SW 1271 (cell line): ENCODE measurements at regions not wholly inside any gene's neighbourhood (a gene's known extent, or its start where the extent isn't known, plus 50 kb on each side); places are given as distances from the start of the nearest gene placed in this dataset.
A peak's percentile ranks its signal among the peaks of the same experiment; 100 is the strongest.

Experiments used
- DNase-seq, 2 experiments: peaks; one replicate each; lab custom pipeline; 2025; lab: John Stamatoyannopoulos, UW

DNA sequence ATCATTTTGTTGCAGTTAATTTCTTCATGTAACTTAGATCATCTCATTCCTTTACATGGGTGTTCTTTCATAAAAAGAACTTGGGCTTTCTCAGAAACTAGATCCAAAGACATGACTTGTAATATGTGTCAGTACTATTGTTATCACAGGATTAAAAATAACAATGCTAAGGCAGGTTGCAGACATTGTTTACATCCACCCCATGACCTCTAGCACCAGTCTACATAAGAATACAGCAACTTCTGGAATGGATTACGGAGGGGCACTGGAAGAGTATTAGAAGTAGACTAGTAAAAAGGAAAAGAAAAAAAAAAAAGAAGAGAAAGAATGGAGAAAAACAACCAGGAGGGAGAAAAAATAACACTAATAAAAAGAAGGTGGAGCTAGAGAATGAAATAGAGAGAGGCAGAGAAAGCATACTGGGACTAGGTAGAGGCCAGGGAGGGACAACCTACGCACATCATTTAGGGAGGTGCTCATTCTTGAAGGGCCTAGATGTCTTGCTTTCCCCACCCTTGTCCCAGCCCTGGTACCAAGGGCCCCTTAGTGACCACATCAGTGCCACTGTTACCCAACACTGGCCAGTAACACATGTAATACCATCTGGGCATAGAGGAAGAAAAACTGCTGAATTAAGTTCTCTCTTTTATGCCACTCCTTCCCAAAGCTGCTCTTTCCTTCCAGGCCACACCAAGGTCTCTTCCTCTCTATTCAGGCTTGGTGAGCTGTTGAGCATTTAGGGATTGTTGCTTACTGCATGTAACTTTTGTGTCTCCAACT, 70.6 kb upstream of the KLF7 start:
- no peak for DNase-seq

DNA sequence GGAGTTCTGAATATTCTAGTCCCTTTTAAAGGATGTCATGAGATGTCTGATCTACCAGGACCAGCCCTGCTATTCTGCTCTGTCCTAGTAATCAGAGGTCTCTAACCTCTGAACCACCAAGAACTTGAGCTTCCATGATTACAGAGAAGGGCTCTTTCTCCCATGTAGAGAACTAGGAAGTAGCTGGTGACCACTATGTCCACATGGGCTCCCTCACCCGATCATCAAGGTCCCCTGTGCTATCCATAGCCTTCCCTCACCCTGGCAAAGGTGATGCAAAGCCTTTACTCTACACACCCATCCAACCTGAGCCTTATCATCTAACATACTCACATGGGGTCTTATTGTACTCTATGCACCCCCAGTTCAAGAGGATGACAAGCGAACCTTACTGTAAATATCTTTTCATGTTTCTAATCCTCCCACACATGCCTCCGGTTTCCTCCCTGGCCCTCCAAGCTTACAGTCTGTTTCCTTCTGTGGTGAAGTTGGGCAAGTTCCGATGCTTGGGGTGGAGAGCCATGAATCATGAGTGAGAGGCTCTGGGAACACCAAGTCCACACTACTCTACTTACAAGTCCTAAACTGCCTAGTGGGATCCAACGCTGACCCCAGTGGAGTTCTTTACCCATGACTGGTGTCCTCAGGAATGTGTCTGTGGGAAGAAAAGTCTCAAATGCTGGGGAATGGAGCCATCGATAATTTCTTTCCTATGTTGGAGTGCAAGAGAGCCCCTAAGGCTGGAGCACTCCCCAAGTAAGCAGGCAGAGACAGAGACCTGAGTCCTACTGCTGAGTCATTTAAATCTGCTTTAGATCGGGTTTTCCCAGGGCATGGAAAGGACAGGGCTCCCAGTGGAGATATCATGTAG, 73.3 kb upstream of the KLF7 start:
- no peak for DNase-seq

DNA sequence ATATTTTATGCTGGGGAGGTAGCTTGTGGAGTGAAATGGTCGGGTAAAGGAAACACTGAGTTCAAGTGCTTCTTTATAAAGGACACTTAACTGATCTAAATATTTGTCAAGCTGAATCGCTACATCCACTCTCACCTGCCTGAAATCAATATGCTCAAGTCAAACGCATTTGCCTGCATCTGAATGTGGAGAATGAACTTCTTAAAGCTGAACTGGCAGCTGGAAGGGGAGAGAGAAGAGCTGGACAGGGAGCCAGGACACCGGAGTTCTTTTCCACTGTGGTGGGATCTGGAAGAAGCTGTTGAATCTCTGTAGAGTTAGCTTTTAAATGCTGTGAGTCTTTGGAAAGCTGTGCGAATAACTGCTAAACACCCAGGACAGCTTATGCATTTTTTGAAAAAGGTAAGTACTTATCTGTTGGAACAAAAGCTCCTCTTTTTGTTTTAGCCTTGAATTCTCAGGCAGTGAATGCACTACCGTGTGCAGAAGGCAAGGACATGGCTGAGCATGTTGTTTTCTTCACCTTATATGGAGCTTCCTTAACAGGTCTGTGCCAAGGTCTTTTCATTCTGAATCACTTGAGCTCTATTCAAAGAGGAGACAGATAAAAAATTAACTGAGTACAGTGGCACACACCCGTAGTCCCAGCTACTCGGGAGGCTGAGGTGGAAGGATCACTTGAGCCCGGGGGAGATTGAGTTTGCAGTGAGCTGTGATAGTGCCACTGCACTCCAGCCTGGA, 74.2 kb upstream of the KLF7 start:
- no peak for DNase-seq

DNA sequence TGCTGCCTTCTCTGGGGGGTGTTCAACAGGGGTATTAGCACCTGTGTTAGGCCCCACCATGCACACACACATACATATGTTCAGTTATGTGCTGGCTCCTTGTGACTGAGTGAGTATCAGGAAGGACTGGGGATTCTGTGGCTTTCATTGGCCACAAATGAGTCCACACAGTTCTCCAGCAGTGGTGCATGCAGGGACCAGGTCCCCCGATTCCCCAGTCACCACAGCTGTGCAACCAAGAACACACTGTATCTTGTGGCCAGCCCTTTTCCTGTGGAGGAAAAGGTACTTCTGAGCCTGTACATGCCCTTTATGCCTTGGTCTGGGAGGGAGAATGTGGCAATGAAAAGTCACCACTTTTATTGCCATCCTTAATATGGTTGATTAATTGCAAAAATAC, 74.9 kb upstream of the KLF7 start:
- no peak for DNase-seq

DNA sequence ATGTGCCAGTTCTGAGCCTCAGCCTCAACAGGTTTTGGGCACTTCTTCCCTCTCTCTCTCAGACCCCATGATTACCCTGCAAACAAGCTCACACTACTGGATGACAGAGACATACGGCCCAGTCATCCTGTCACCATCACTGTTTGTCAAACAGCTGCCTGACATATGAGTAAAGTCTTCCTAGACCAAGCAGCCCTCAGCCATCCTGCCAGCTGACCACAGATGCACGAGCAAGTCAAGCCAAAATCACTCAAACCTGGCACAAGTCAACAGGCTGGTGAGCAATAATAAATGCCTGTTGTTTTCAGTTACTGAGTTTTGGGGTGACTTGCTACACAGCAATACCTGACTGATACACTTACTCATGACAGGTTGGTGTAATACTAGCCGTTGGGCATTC, 75.5 kb upstream of the KLF7 start:
- DNase-seq, result no peak

DNA sequence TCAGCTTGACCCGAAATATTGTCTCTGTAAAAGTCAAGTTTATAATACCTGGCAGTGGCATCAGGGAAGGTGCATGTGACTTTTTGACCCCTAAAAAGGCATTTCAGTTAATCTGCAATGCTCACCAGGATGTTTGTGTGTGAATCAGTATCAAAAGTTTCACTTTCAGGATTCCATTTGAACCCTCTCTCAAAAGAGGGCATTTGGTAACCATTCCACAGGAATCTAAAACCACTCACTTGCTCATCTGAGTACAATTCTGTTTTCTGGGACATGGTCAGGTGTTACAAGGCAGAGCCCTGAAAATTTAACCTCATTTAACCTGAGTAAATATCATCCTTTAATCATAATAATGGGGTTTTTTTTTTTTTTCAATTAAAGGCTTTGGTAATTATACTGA, 77.9 kb upstream of the KLF7 start:
- no peak for DNase-seq

DNA sequence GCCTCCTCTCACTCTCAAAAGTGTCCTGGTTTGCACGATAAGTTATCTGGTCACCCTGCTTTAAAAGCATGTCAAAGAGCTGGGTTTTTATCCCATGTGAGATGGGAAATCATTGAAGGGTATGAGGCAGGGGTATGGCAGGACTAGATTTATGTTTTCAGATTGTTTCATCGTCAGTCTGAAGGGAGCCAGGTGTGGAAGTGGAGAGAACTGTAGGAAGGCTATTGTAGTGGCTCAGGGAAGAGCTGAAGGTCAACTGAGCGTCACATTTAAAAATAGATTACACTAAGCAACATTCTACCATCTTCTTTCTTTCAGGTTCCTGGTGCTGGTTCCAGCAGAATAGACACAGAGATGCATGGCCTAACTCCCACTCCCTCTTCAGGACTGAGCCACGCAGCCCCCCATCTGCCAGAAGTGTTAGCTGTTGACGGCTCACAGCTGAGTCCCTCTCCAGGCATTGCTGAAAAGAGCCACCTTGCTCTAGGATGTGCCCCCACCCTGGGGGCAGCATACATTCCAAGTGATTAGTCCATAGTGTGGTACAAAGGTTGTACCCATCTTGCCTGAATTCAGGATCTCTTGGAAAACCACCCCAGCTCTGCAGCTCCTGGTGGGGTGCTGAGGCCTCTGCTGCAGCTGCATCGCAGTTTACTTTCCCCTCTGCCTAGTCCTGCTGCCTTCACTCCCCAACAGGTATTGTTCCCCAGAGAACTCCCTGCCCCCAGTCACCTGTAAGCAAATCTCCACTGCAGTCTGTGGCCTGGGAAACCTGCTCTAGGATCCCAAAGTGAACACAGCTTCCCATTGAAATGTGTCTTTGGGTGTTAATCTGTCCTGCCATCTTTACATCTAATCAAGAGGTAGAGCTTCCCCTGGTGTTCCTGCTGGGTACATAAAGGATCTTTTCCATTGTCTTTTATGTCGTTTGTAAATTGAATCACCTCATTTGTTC, 79.5 kb upstream of the KLF7 start:
- no peak for DNase-seq

DNA sequence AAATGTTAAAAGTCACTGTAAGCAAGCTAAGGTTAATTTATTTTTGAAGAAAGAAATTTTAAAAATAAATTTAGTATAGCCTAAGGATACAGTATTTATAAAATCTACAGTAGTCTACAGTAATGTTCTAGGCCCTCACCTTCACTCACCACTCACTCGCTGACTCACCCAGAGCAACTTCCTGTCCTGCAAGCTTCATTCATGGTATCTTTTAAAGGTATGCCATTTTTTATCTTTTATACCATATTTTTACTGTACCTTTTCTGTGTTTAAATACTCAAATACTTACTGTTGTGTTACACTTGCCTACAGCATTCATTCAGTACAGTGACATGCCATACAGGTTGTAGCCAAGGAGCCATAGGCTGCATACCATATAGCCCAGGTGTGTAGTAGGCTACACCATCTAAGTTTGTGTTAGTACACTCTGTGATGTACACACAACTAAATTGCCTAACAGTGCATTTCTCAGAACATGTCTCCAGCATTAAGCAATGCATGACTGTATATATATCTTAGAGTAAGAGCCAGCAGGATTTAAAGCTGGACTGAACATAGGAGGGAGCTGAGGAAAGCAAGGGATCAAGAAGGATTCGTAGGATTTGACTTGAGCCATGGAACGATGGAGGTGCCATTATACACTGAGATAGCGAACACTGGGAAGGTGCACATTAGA, 83.1 kb upstream of the KLF7 start:
- no peak for DNase-seq

DNA sequence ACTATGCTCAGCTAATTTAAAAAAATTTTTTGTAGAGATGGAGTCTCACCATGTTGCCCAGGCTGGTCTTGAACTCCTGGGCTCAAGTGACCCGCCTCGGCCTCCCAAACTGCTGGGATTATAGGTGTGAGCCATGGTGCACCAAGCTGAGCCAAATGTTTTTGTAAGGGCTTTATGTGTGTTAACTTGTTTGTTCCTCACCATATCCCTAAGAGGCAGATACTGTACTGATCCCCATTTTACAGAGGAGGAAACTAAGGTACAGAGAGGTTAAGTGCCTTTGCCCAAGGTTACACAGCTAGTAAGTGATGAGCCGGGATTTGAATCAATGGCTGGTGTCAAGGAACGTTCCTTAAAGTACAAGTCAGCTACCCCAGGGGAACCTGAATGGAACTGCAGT, 85.3 kb upstream of the KLF7 start:
- no peak for DNase-seq

DNA sequence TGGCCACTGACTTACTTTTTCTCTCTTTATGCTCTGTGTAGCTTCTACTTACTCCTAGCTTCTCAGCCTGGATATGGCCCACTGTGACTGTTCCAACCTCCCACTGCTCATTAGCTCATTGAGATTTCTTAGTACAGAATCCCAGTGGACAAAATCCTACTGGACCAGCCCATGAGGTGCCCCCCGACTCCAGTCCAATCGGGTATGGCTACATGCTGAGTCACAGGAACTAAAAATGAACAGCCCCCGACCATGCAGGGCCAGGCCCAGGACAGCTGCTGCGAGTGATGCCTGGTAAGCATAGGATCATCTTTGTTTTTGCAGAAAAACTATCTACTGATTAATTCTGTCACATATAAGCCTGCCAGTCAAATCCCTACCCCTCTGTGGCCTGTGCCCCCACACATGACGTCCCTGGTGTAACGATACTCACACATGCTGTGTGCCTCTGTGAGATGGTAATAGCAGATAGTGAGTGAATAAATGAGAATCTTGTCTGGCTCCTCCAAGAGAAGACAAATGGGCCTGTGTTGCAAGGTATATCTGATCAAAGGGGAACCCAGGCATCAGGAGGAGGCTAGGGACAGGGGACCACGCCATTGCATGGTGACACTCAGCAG, 85.9 kb upstream of the KLF7 start:
- no peak for DNase-seq

DNA sequence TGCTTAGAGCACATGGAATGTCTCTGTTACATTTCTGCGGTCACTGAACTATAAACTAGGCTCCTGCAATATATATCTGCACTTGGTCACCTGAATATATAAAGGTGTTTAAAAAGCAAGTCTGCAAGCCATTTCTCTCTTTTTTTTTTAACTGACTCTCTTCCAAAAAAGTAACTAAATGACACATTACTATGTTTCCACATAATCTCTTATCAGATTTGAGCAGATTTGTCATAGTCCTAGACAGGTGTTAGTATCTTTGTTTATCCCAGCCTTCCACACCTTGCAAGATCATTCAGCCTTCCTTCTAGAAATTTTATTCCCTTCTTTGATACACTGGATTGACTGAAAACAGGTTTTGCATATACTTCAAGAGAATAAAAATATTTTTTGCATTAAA, 86.7 kb upstream of the KLF7 start:
- DNase-seq, result no peak

DNA sequence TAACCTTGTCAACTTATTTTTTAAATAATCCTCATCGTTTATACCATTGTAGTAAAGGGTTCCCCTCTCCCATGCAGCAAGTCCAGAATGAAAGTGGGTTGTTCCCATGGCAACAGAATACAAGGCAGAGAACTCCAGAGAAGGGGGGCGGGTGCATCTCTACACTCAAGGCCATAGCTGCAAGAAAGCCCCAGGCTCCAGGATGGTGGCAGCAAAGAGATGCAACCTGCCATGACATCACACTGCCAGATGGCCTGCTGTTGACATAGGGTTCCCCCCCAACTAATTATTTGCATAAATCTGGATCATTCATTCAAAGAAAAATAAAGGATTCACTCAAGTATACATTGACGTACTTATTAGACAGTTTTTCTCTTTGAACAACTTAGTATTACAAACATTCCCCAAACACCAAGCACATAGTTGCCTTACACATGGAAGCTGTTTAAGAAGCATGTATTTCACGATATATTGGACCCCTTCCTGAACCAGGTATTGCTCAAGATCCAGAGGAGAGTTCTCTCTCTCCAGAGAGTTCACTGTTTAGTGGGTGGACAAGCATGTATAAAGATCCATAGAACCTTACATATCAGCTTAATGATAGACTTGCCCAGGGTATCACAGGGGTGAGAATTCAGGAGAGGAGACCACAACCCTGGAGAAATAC, 87.4 kb upstream of the KLF7 start:
- DNase-seq, result no peak

DNA sequence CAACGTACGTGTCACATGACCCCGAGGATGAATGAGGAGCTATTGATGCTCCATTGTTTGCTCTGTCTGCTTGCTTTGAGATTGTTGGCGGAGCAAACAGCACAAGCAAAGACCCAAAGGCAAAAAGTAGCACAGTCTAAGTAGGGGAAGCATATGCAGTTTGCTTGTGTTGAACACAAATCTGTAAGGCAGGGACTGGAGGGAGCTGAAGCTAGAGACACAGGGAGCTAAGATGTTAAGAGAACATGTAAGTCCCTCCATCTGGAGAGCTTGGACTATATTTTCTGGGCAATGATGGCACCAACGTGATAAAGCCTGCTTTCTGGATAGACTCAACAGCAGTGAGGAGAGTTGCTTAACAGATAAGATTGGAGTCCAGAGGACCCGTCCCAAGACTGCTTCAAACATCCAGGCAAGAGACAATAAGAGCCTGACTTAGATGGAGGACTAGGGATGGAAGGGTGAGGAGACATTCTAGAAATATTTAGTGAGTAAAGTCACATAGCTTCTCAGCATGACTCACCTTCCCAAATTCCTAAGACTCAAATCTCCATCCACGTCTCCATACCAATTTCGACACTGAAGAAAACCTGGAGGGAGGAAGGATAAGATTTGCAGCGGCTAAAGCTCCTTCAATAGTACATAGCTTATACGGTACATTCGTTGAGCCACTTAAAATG, 88.1 kb upstream of the KLF7 start:
- DNase-seq, result peak; percentile 19 to 38

DNA sequence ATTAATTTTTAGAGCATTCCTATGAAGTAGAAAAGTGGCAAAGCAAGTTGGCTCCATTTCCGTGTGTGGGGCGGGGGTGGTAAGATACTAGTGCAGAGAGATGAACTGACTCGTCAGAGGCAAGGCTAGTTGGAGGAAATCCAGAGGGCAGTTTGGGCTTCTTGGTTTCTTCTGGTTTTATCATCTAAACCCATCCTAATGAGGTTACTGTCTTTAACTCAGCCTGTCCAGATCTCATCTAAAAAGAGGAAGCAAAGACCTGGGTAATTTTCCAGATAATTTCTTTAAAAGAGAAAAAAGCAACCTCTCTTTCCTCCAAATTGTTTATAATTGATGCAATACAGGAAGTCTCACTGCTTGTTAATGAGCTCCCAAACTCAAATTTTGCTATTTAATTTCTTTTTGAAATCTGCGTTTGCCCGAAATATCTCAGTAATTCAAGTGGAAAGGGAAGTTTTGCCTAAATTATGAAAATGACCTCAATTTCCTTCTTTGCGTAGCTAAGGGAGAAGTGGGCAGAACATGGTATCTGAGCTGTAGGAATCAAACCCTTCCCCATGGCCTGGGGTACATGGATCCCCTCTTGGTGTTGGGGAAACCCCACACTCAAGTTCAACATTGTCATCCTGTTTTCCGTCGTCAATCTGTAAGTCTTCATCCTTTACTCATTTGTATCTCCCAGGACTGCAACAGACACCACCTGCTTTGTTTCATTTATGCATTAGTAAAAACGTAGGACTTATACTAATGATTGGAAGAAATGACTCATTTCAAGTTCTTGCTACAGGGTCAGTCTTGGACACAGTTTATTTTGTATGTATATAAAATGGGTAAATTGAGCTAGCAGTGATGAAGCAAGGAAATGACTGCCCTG, 89.1 kb upstream of the KLF7 start:
- DNase-seq, result no peak

DNA sequence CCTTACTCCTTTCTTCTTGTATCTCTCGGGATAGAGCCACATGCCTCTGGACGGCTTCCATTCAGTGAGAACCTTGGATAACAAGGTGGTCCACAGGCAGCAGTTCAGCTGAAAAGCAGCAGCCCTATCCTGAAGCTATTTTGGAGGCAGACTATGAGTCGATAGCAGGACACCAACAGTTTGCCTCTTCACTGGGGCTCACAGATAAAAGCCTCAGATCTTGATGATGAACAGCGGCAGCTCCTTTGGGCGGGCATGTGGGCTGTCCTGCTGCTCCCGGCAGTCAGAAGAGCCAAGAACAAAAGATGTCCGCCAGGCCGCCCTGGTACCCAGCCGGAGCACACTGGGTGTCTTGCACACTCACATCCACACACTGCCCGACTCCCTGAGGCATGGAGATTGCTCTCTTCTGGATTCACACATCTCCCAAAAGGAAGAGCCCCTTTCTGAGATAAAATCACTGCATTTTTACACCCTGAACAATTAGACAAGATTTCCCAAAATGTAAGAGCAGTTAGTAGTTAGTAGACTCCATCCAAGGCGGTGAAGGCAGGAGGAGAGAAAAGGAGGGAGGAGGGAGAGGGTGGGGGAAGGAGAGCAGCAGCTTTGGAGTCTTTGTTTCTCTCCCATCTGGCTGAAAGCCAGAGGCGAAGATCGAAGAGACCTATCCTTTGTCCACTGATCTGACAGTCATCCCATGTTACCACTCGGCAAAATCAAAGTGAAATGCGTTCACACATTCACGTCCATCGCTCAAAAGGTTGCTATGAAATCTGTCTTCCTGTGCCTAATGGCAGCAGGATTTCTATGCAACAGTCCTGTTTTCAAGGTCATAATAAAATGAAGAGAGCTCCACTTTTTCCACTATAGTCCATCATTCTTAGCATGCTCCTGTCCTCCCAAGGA, 90.1 kb upstream of the KLF7 start:
- no peak for DNase-seq

DNA sequence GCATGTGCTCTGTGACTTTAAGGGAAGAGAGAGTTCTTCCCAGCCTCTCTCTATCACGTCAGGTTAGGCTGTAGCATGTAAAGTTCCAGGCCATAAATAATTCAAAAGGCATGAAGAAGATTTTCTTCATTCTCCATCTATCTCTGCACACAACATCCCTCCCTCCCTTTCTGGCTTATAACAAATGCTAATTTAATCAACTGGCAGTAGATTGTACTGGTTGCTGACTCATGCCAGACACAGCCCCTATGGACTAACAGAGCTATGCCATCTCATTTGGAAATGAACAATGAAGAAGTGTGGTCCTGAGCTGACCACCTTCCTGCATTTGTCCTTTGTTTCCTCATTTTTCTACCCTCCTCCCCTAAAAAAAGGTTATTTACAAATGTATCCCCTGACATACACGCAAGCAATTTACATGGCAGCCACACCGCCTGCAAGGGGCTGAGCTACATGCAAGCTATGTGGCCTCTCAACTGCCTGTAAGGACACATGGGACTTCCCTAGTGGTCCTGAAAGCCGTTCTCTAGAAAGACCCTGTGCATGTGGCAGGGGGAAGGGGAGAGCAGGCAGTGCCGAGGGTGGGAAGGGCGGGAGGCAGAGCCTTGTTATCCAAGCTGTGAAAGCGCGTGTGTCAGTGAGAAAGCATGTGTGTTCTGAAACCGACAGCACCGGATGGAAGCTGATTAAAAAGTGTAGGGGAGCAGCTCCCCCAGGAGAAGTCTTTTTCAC, 90.9 kb upstream of the KLF7 start:
- DNase-seq, result no peak
